Astrocyte of the cerebellum (primary cell): ENCODE measurements at regions not wholly inside any gene's neighbourhood (a gene's known extent, or its start where the extent isn't known, plus 50 kb on each side); places are given as distances from the start of the nearest gene placed in this dataset.

ENCODE experiments used
- DNase-seq: peaks from one replicate; pipeline ENCODE4 v3.0.0-alpha.2; 2011; ENCODE audit warnings: low read depth
- H3K4me3 ChIP-seq: 2 replicates; pipeline ENCODE4 v1.5.1; 2011; ENCODE audit warnings: mild to moderate bottlenecking, low read depth, low read length, moderate library complexity
- CTCF ChIP-seq: IDR thresholded peaks from 2 replicates; pipeline ENCODE4 v1.5.1; 2012; ENCODE audit warnings: low read length, low read depth, moderate library complexity, mild to moderate bottlenecking; ENCODE audit errors: missing control alignments
- in situ Hi-C: cut with HindIII; loops from 2 replicates; pipeline ENCODE4 v1.10.0; 2017; ENCODE audit warnings: low sequenced_read_pairs

GRCh38 chr12:17975239-17975638 lies 114.8 kb downstream of the RERGL start:
- H3K4me3 ChIP-seq: no peak overlapping the region
- in situ Hi-C loops: no loop called here
- TF ChIP-seq CTCF: no peak
- DNase-seq: no peak

- in situ Hi-C loops: no loop called here
- TF ChIP-seq CTCF: no peak
- H3K4me3 ChIP-seq: no peak overlapping the region
- DNase-seq: no peak
Observed at GRCh38 chr12:17971850-17972249, 118.1 kb downstream of the RERGL start.

- no peak overlapping the region for H3K4me3 ChIP-seq
- in situ Hi-C loops: no loop called here
- no peak for DNase-seq
- no peak for TF ChIP-seq CTCF
Observed at GRCh38 chr12:17954788-17955187, 135.2 kb downstream of the RERGL start.

- no peak for DNase-seq
- in situ Hi-C loops: no loop called here
- TF ChIP-seq CTCF: no peak
- no peak overlapping the region for H3K4me3 ChIP-seq
Observed at GRCh38 chr12:17950898-17951297, 139.1 kb downstream of the RERGL start.

DNA sequence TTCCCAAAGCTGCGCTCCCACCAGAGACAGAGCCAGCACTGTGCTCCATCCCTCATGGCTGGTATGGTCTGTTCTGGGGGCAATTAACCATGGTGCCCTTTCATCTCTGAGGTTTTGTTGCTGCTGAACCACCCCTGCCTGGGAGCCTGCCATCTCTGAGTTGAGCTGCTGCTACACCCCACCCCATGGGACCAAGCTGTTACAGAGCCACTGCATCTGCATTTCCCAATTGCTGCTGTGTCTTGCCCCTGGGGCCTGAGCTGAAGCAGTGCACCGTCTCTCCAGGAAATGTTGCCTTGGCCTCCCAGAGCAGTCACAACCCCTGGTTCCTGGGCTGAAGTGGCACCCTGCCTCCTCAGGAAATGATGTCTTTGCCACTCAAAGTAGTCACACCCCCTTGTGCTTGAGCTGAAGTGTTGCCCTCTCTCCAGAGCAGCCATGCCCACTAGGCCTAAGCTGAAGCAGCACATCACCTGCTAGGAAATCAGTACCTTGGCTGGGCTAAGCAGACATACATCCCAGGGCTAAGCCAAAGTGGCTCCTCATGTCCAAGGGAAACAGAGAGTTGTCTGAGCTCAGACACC lies 140.3 kb downstream of the RERGL start:
- no peak overlapping the region for H3K4me3 ChIP-seq
- TF ChIP-seq CTCF: no peak
- in situ Hi-C loops: no loop called here
- no peak for DNase-seq

DNA sequence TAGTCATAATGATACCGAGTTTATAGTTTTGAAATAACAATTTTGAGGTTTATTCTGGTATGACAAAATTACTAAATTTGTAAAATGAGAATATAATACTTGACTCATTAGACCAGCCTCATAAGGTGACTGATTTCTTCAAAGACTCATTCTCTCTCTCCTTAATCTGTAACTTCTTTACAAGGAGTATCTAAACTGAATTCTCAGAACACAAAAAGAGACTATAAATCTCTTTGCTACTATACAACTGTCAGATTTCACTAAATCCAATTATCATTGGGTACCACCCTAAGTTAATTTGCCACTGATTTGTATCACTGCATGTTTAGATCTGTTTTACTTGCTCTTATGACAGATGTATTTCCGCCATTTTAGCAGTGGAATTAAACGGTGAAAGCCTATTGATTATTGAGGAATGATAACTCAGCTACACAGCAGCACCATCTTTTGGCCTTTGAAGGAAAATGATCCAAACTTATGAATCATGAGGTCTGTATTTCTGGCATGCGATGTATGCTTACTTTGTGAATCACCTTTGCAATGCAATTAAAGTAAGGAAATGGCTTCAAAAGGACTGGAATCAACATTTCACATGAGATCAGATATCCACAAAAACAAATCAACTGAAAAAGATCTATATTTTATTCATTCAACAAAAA lies 161.2 kb downstream of the RERGL start:
- H3K4me3 ChIP-seq: no peak overlapping the region
- in situ Hi-C loops: no loop called here
- peak; percentile 59 for DNase-seq
- peak; percentile 31 for TF ChIP-seq CTCF
